NCI-H226 (cell line): ENCODE measurements at regions not wholly inside any gene's neighbourhood (a gene's known extent, or its start where the extent isn't known, plus 50 kb on each side); places are given as distances from the start of the nearest gene placed in this dataset.

Experiments used
- DNase-seq: peaks from one replicate; pipeline ENCODE4 v3.0.0-alpha.2; 2015

GRCh38 chr1:220983877-220984635, 104.8 kb downstream of the HLX start:
- DNase-seq = no peak

- peak; percentile 23 for DNase-seq
These were observed 111.4 kb downstream of the HLX start for GRCh38 chr1:220990427-220991339.

DNA sequence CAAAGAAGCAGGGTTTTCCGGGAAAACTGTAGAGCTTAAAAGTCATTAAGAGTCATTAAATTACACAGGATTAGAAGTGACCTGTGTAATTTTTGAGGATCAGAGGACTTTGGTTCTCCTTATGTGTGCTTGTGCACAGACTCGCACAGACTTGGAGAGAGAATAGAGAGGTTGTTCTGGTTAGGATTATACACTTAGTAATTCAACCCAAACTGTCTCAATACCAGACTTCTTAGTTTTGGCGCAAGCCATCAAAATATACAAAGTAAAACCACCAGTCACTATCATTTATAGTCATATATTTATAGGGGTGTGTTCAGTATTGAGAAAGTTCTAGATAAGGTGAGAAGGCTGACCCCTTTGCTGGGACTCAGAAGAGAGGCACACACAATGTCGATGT, 112.3 kb downstream of the HLX start:
- no peak for DNase-seq

DNA sequence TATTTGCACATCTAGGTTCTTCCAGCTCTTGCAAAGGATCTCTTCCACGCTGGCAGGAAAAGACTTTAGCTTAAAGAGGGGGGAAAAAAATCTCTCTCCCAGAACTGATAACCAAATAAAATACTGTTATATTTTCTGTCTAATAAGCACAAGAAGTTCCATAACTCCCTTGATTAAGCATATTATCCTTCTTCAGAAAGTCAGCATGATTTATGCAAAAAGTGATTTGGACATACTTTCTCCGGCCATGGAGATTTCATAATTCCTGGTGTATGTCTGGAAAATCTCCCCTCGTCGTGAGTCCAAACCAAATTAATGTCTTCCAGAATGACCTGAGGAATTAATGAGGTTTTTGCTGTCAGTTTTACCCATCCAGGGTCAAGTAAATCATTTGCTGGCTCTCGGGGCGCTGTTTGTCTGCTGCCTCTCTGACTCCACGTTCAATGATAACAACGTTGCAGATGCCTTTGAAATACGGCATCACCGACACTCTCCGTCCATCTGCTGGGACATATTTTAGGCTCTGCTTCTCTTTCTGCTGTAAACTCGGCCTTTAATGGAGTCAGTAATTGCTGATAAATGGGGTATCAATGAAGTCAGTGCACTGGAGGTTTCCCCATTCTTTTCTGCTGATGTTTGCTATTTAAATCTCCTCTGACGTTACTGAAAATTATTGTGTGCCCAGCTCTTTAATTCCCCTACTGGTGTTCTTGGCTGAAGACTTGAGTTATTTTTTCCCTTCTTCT, 112.9 kb downstream of the HLX start:
- no peak for DNase-seq

DNA sequence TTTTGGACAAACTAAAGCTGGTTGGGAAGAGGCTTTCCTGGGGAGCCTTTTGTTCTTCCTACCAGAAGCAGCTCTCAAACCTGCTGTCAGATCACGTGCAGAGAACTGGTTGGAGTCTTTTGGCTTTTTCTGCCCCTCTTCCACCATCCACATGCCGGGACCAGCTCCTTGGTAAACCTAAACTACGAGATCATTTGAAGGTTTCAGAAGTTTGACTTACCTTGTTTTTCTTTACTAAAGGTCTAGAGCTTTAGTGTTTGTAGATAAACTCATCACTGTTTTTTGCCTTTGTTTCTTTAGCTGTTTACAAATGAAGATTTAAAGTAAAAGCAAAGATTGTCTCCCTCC, 113.4 kb downstream of the HLX start:
- DNase-seq = no peak

GRCh38 chr1:220994671-220995070, 115.4 kb downstream of the HLX start:
- no peak for DNase-seq

GRCh38 chr1:220997791-220998190, 118.5 kb downstream of the HLX start:
- no peak for DNase-seq

- DNase-seq = peak; percentile 10
These were observed 120.9 kb downstream of the HLX start for GRCh38 chr1:220999872-221000863.

- no peak for DNase-seq
These were observed 121.9 kb downstream of the HLX start for GRCh38 chr1:221001167-221001566.

DNA sequence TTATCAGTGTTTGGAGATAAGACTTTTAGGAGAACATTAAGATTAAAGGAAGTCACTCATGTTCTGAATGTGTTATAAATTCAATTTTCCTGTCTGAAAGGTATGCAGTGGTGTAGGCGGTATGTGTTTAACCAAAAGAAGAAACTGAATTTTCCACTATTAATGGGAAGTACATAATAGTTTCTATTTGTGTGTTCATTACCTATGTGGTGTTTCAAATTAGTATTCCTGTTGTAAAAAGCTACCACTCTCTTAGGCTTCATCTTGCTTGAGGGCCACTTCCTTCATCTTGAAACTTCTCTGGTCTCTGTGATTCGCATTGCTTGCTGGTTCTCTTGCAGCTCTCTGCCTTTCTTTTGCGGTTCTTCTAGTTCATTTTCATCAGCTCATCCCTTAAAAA, 123.4 kb downstream of the HLX start:
- no peak for DNase-seq

DNA sequence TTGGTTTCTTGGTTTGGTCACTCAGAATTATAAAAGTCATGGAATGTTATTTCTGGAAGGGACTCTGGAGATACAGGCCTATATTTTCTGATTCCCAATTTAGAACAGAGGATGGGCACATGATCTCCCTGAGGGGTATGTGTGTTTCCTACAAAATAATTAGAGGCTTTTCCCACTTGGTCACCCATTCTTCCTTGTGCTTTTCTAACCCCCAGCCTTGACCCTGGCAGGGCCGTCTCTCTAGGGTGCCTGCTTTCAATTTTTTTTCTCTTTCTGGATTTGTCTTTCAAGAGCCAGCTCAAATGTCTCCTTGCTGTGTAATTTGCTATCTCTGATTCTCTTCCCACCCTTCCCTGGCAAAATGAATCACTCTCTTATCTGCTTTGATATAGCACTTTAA, 131.9 kb downstream of the HLX start:
- peak; percentile 22 for DNase-seq

- DNase-seq = no peak
These were observed 132.9 kb downstream of the HLX start for GRCh38 chr1:221012120-221012519.

- DNase-seq = no peak
These were observed 134.7 kb downstream of the HLX start for GRCh38 chr1:221013691-221014660.

- no peak for DNase-seq
These were observed 136.0 kb downstream of the HLX start for GRCh38 chr1:221015159-221015790.

DNA sequence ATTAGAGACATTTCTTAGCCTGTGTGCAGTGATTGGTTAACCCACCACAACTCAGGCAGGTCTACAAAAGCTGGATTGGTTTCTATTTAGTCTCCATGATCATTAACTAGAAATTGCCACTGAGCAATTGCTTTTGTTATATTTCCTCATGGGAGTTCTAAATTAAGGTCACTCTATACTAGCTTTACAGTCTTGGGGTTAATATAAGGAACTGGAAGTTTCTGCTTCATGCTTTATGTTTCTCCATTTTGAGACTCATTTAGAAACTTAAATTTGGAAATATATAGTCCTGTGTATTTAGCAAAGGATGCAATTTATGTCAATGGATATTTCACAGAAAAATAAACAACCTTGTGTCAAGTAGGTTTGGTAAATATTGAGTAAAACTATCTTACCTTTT, 137.5 kb downstream of the HLX start:
- no peak for DNase-seq

DNA sequence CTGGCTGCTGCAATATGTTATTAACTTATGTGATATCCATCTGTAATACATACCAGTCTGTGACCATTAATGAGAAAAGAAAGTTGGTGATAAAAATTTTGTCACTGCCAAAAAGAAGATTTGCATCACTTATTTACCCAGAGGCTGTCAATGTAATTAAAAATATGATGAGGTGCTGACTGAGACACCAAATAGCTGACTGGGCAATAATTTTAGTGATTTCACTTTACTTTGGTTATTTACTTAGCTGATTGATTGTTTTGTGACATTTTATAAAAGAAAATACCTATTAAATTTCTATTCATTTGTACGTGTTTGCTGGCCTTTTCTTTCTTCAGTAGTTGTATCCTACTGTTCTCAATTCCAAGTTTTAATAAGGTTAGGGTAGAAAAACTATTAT, 139.2 kb downstream of the HLX start:
- DNase-seq = no peak

- DNase-seq = no peak
These were observed 143.1 kb downstream of the HLX start for GRCh38 chr1:221022331-221022730.

- no peak for DNase-seq
These were observed 144.2 kb downstream of the HLX start for GRCh38 chr1:221023482-221023881.

DNA sequence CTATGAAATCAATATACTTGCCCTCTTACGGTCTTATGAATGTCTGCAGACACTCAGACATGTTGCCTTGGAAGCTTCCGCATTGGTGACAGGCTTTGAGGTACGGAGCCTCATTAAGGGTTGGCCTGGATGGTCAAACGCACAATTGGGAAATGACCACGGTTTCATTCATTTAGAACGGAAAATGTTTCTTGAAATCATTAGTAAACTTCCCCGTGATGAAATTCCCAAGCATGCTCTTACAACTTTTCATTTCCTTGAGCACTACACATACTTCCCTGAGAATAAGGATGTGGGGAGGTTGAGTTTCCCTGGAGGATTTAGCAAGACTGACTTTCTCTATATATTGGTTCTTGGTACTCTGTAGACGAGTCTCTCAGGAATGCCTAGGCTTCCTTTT, 146.3 kb downstream of the HLX start:
- no peak for DNase-seq

GRCh38 chr1:221025956-221026355, 146.7 kb downstream of the HLX start:
- no peak for DNase-seq
